GM21390 (cell line): ENCODE measurements at regions not wholly inside any gene's neighbourhood (a gene's known extent, or its start where the extent isn't known, plus 50 kb on each side); places are given as distances from the start of the nearest gene placed in this dataset.

Source experiments
- ATAC-seq: cut with Tn5 transposase; IDR thresholded peaks from one replicate; pipeline ENCODE4 v1.9.1; 2021; ENCODE audit not compliant: unreplicated experiment

GRCh38 chr9:108559432-108559831, 296.4 kb downstream of the ACTL7B start:
- no peak for ATAC-seq

- no peak for ATAC-seq
Observed at GRCh38 chr9:108554831-108555230, 301.0 kb downstream of the ACTL7B start.

GRCh38 chr9:108553111-108553635, 302.6 kb downstream of the ACTL7B start:
- ATAC-seq, result no peak

GRCh38 chr9:108552459-108553040, 303.2 kb downstream of the ACTL7B start:
- ATAC-seq, result no peak

GRCh38 chr9:108551030-108551841, 304.6 kb downstream of the ACTL7B start:
- no peak for ATAC-seq

GRCh38 chr9:108550106-108550505, 305.7 kb downstream of the ACTL7B start:
- no peak for ATAC-seq

GRCh38 chr9:108549184-108549583, 306.6 kb downstream of the ACTL7B start:
- ATAC-seq, result no peak

- no peak for ATAC-seq
Observed at GRCh38 chr9:108547411-108548135, 308.2 kb downstream of the ACTL7B start.

GRCh38 chr9:108546215-108546614, 309.6 kb downstream of the ACTL7B start:
- no peak for ATAC-seq

GRCh38 chr9:108545436-108545835, 310.4 kb downstream of the ACTL7B start:
- no peak for ATAC-seq

- ATAC-seq, result no peak
Observed at GRCh38 chr9:108544866-108545265, 310.9 kb downstream of the ACTL7B start.

GRCh38 chr9:108543251-108543778, 312.5 kb downstream of the ACTL7B start:
- no peak for ATAC-seq

- ATAC-seq, result no peak
Observed at GRCh38 chr9:108537756-108538155, 318.0 kb downstream of the ACTL7B start.

GRCh38 chr9:108536836-108537601, 318.8 kb downstream of the ACTL7B start:
- no peak for ATAC-seq

- ATAC-seq, result no peak
Observed at GRCh38 chr9:108535526-108535925, 320.3 kb downstream of the ACTL7B start.

- ATAC-seq, result no peak
Observed at GRCh38 chr9:108534741-108535140, 321.0 kb downstream of the ACTL7B start.

GRCh38 chr9:108530141-108530540, 325.6 kb downstream of the ACTL7B start:
- ATAC-seq, result no peak

- no peak for ATAC-seq
Observed at GRCh38 chr9:108528231-108528630, 327.6 kb downstream of the ACTL7B start.

- no peak for ATAC-seq
Observed at GRCh38 chr9:108526518-108526917, 329.3 kb downstream of the ACTL7B start.

GRCh38 chr9:108525186-108525585, 330.6 kb downstream of the ACTL7B start:
- no peak for ATAC-seq
